ENCODE measurements at regions not wholly inside any gene's neighbourhood (a gene's known extent, or its start where the extent isn't known, plus 50 kb on each side); places are given as distances from the start of the nearest gene placed in this dataset.

DNA sequence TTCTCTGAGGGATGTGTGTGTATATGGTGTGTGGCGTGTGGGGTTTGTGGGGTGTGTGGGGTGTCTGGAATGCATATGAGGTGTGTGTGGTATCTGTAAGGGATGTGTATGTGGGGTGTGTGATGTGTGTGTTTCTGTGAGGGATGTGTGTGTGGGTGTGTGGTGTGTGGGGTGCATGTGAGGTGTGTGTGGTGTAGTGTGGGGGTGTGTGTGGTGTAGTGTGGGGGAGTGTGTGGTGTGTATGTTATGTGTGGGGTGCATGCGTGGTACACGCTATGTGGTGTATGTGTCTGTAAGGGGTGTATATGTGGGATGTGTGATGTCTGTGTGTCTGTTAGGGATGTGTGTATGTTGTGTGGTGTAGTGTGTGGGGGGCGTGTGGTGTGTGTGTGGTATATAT lies 300.0 kb downstream of the FGF9 start:
- Mint-ChIP-seq H3K27ac (no peak overlapping the region), H3K27me3 (peaks cover 4% of the 10 kb centered on the region), H3K4me3 (no peak overlapping the region), H3K4me1 (no peaks in the 10 kb centered on the region), H3K9me3 (ENCODE audit: insufficient read depth) (no peaks in the 10 kb centered on the region)
- no peak for DNase-seq
- no peaks in the 10 kb centered on the region for H3K4me1 ChIP-seq (ENCODE audit: control insufficient read depth in 2 of 2, insufficient read depth in 2 of 2, low read length in 2 of 2)
- no peaks in the 10 kb centered on the region for H3K9me3 ChIP-seq (ENCODE audit: control extremely low read depth in 1 of 3, control insufficient read depth in 2 of 3, insufficient read depth in 1 of 3, low read length in 2 of 3)
- no peak overlapping the region for H3K4me2 ChIP-seq (replicated peaks; ENCODE audit: low read depth, low read length, poor library complexity, severe bottlenecking)
- CTCF ChIA-PET = no interaction called here
- H2AFZ ChIP-seq (ENCODE audit: insufficient read depth, low read depth, low read length, poor library complexity, severe bottlenecking) = no peak overlapping the region
- TF ChIP-seq, protein P1, sequence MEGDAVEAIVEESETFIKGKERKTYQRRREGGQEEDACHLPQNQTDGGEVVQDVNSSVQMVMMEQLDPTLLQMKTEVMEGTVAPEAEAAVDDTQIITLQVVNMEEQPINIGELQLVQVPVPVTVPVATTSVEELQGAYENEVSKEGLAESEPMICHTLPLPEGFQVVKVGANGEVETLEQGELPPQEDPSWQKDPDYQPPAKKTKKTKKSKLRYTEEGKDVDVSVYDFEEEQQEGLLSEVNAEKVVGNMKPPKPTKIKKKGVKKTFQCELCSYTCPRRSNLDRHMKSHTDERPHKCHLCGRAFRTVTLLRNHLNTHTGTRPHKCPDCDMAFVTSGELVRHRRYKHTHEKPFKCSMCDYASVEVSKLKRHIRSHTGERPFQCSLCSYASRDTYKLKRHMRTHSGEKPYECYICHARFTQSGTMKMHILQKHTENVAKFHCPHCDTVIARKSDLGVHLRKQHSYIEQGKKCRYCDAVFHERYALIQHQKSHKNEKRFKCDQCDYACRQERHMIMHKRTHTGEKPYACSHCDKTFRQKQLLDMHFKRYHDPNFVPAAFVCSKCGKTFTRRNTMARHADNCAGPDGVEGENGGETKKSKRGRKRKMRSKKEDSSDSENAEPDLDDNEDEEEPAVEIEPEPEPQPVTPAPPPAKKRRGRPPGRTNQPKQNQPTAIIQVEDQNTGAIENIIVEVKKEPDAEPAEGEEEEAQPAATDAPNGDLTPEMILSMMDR (IDR thresholded peaks at IDR 0.05) = no peak
- TF ChIP-seq EZH2 (IDR thresholded peaks at IDR 0.05; ENCODE audit: borderline replicate concordance, insufficient read depth, low read depth, low read length, poor library complexity, severe bottlenecking) = no peak
- 99% methylated on average over 4 of the region's 4 CpGs for WGBS (ENCODE audit: insufficient coverage)
- no peak overlapping the region for H3K9ac ChIP-seq (ENCODE audit: low read length)
- no peaks in the 10 kb centered on the region for H3K79me2 ChIP-seq (ENCODE audit: control insufficient read depth, insufficient read depth, low read length)
- no peaks in the 10 kb centered on the region for H4K20me1 ChIP-seq (ENCODE audit: control insufficient read depth, insufficient read depth, low read length, poor library complexity, severe bottlenecking)
- no peak for ATAC-seq (ENCODE audit: low read depth)
- no peaks in the 10 kb centered on the region for H3K36me3 ChIP-seq (replicated peaks in 1 of 2; ENCODE audit: control extremely low read depth in 1 of 2, control insufficient read depth in 1 of 2, extremely low read depth in 1 of 2, insufficient read depth in 2 of 2, low read length in 1 of 2)
- intact Hi-C loops (cut with micrococcal nuclease) = no loop called here
- no peak overlapping the region for H3K4me3 ChIP-seq (ENCODE audit: control extremely low read depth in 1 of 5, extremely low read depth in 1 of 5, insufficient read depth in 1 of 5, low read depth in 2 of 5, low read length in 4 of 5)
- no peaks in the 10 kb centered on the region for H3K27me3 ChIP-seq (replicated peaks in 1 of 4; ENCODE audit: control extremely low read depth in 1 of 4, control insufficient read depth in 3 of 4, insufficient read depth in 4 of 4, low read length in 3 of 4)
- POLR2A ChIA-PET = no interaction called here
- no peak overlapping the region for H3K27ac ChIP-seq (ENCODE audit: low read length in 2 of 2)

DNA sequence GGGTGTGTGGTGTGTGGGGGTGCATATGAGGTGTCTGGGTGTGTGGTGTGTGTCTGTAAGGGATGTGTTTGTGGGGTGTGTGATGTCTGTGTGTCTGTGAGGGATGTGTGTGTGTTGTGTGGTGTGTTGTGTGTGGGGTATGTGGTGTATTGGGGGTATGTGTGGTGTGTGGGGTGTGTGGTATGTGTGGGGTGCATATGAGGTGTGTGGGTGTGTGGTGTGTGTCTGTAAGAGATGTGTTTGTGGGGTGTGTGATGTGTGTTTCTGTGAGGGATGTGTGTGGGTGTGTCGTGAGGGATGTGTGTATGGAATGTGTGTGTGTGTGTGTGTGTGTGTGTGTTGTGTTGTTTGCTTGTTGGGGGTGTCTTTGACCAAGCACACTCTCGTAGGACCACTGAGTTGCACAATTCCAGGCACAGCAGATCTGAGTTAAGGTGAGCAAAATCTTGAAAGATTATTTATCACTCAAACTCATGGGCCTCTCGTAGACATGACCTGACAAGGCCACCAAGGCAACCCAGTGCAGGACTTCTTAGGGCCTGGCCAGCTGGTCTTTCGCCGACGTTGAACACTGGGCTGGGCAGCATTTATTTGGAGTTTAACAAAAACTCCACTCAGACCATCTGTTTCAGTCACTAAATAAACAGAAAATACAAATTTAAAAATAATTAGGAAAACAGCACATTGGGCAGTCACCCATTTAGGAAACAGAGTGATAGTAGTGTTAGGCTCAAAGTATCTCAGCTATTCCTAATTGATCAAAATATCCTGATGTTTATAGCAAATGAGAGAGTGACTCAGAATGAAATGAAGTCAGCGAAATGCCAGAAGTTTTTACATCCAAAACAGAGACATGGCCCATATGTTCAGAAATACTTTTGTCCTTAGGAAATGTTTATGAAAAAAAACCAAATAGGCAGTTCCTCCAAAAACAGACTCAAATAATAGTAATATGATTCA lies 301.1 kb downstream of the FGF9 start:
- H3K9me3 ChIP-seq (ENCODE audit: control extremely low read depth in 1 of 3, control insufficient read depth in 2 of 3, insufficient read depth in 1 of 3, low read length in 2 of 3) = no peaks in the 10 kb centered on the region
- no peak for ATAC-seq (ENCODE audit: low read depth)
- intact Hi-C loops (cut with micrococcal nuclease) = no loop called here
- POLR2A ChIA-PET = no interaction called here
- H3K36me3 ChIP-seq (replicated peaks in 1 of 2; ENCODE audit: control extremely low read depth in 1 of 2, control insufficient read depth in 1 of 2, extremely low read depth in 1 of 2, insufficient read depth in 2 of 2, low read length in 1 of 2) = no peaks in the 10 kb centered on the region
- no peaks in the 10 kb centered on the region for H4K20me1 ChIP-seq (ENCODE audit: control insufficient read depth, insufficient read depth, low read length, poor library complexity, severe bottlenecking)
- H3K4me3 ChIP-seq (ENCODE audit: control extremely low read depth in 1 of 5, extremely low read depth in 1 of 5, insufficient read depth in 1 of 5, low read depth in 2 of 5, low read length in 4 of 5) = no peak overlapping the region
- no peak overlapping the region for H3K27ac ChIP-seq (ENCODE audit: low read length in 2 of 2)
- no peaks in the 10 kb centered on the region for H3K27me3 Mint-ChIP-seq
- H3K27me3 ChIP-seq (replicated peaks in 1 of 4; ENCODE audit: control extremely low read depth in 1 of 4, control insufficient read depth in 3 of 4, insufficient read depth in 4 of 4, low read length in 3 of 4) = no peaks in the 10 kb centered on the region
- H3K9me3 Mint-ChIP-seq (ENCODE audit: insufficient read depth) = no peaks in the 10 kb centered on the region
- no peak overlapping the region for H2AFZ ChIP-seq (ENCODE audit: insufficient read depth, low read depth, low read length, poor library complexity, severe bottlenecking)
- H3K9ac ChIP-seq (ENCODE audit: low read length) = no peak overlapping the region
- H3K4me1 ChIP-seq (ENCODE audit: control insufficient read depth in 2 of 2, insufficient read depth in 2 of 2, low read length in 2 of 2) = no peaks in the 10 kb centered on the region
- H3K4me2 ChIP-seq (replicated peaks; ENCODE audit: low read depth, low read length, poor library complexity, severe bottlenecking) = no peak overlapping the region
- H3K4me1 Mint-ChIP-seq = no peaks in the 10 kb centered on the region
- CTCF ChIA-PET = no interaction called here
- DNase-seq = no peak
- no peak overlapping the region for H3K27ac Mint-ChIP-seq
- TF ChIP-seq, protein P1 (IDR thresholded peaks at IDR 0.05) = no peak
- TF ChIP-seq EZH2 (IDR thresholded peaks at IDR 0.05; ENCODE audit: borderline replicate concordance, insufficient read depth, low read depth, low read length, poor library complexity, severe bottlenecking) = no peak
- no peak overlapping the region for H3K4me3 Mint-ChIP-seq
- no peaks in the 10 kb centered on the region for H3K79me2 ChIP-seq (ENCODE audit: control insufficient read depth, insufficient read depth, low read length)
- WGBS (ENCODE audit: insufficient coverage) = 97% methylated on average over 5 of the region's 7 CpGs

Measured in B cell (primary cell).